Smooth muscle cell (in vitro differentiated cells): ENCODE measurements at regions not wholly inside any gene's neighbourhood (a gene's known extent, or its start where the extent isn't known, plus 50 kb on each side); places are given as distances from the start of the nearest gene placed in this dataset.

Experiments used
- DNase-seq: peaks from one replicate; lab custom pipeline; 2025; ENCODE audit not compliant: unreplicated experiment; lab: John Stamatoyannopoulos, UW
- H2AFZ ChIP-seq: fragments of 200-600 bp; sonication (generic); 2 replicates; pipeline ENCODE4 v1.6.0; 2016; ENCODE audit warnings: antibody characterized with exemption, low read depth, mild to moderate bottlenecking
- H3F3A ChIP-seq: fragments of 200-600 bp; sonication (generic); 2 replicates; pipeline ENCODE4 v1.6.0; 2017; ENCODE audit warnings: antibody characterized with exemption, low read depth
- H3K27ac ChIP-seq: fragments of 200-600 bp; sonication (generic); 2 replicates; pipeline ENCODE4 v1.5.1; 2016; ENCODE audit warnings: low read depth, mild to moderate bottlenecking
- H3K27me3 ChIP-seq: fragments of 200-600 bp; sonication (generic); 2 replicates; pipeline ENCODE4 v1.6.1; 2016; ENCODE audit warnings: low read depth, mild to moderate bottlenecking
- H3K36me3 ChIP-seq: fragments of 200-600 bp; sonication (generic); 2 replicates; pipeline ENCODE4 v1.5.1; 2016; ENCODE audit warnings: low read depth
- H3K4me1 ChIP-seq: fragments of 200-600 bp; sonication (generic); 2 replicates; pipeline ENCODE4 v1.5.1; 2016; ENCODE audit warnings: low read depth
- H3K4me2 ChIP-seq: fragments of 200-600 bp; sonication (generic); 2 replicates; pipeline ENCODE4 v1.6.0; 2016; ENCODE audit warnings: mild to moderate bottlenecking
- H3K4me3 ChIP-seq: fragments of 200-600 bp; sonication (generic); 2 replicates; pipeline ENCODE4 v1.5.1; 2016; ENCODE audit warnings: mild to moderate bottlenecking
- H3K79me2 ChIP-seq: fragments of 200-600 bp; sonication (generic); 2 replicates; pipeline ENCODE4 v1.6.0; 2016; ENCODE audit warnings: low read depth, mild to moderate bottlenecking
- H3K9ac ChIP-seq: fragments of 200-600 bp; sonication (generic); 2 replicates; pipeline ENCODE4 v1.6.0; 2016; ENCODE audit warnings: low read depth
- H3K9me3 ChIP-seq: fragments of 200-600 bp; sonication (generic); replicated peaks from 2 replicates; pipeline ENCODE4 v1.5.1; 2016; ENCODE audit warnings: low read depth
- H4K20me1 ChIP-seq: fragments of 200-600 bp; sonication (generic); 2 replicates; pipeline ENCODE4 v1.6.0; 2016; ENCODE audit warnings: low read depth
- WGBS: methylation state at CpG from one replicate; pipeline ENCODE4 v1.1.7; 2016; ENCODE audit warnings: low lambda C conversion rate; 5-methylcytosine and 5-hydroxymethylcytosine counted together
- TF ChIP-seq, protein P1 (sequence below): fragments of 200-600 bp; sonication (generic); IDR thresholded peaks from 2 replicates; pipeline ENCODE4 v1.5.1; 2017; ENCODE audit warnings: borderline replicate concordance, mild to moderate bottlenecking, antibody characterized with exemption; ENCODE audit not compliant: insufficient read depth, poor library complexity, severe bottlenecking

DNA sequence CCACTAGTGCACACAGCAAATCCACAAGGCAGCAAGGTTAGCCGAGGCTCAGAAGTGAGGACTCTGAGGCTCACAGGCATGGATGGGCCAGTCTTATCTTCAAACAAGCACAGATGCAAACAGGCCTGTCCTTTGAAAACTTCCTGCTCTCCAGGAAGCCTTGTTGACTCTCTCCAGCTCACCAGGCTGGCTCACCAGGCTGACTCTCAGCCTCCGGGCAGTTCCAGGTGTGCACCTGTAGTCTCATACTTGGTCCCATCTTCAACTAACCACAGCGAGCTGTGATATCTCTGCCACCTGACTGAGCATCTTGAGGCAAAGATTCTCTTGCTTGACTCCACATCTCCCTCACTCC is 173.9 kb upstream of the ZMIZ1 start:
- Histone ChIP-seq H2AFZ (no peak overlapping the region), H3F3A (no peaks in the 10 kb centered on the region), H3K4me1 (peaks cover 13% of the 10 kb centered on the region), H3K4me3 (no peak overlapping the region), H3K27me3 (no peaks in the 10 kb centered on the region), H3K4me2 (no peak overlapping the region), H3K9ac (no peak overlapping the region), H4K20me1 (no peaks in the 10 kb centered on the region), H3K79me2 (no peaks in the 10 kb centered on the region), H3K36me3 (no peaks in the 10 kb centered on the region), H3K27ac (no peak overlapping the region), H3K9me3 (no peaks in the 10 kb centered on the region)
- 89% methylated on average over 3 of the region's 3 CpGs for WGBS
- no peak for DNase-seq
- TF ChIP-seq, protein P1, sequence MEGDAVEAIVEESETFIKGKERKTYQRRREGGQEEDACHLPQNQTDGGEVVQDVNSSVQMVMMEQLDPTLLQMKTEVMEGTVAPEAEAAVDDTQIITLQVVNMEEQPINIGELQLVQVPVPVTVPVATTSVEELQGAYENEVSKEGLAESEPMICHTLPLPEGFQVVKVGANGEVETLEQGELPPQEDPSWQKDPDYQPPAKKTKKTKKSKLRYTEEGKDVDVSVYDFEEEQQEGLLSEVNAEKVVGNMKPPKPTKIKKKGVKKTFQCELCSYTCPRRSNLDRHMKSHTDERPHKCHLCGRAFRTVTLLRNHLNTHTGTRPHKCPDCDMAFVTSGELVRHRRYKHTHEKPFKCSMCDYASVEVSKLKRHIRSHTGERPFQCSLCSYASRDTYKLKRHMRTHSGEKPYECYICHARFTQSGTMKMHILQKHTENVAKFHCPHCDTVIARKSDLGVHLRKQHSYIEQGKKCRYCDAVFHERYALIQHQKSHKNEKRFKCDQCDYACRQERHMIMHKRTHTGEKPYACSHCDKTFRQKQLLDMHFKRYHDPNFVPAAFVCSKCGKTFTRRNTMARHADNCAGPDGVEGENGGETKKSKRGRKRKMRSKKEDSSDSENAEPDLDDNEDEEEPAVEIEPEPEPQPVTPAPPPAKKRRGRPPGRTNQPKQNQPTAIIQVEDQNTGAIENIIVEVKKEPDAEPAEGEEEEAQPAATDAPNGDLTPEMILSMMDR, result no peak

GRCh38 chr10:78895469-78895868 is 173.3 kb upstream of the ZMIZ1 start:
- Histone ChIP-seq H3K4me1 (peaks cover 13% of the 10 kb centered on the region), H3K4me3 (no peak overlapping the region), H2AFZ (no peak overlapping the region), H3K79me2 (no peaks in the 10 kb centered on the region), H3K27me3 (no peaks in the 10 kb centered on the region), H4K20me1 (no peaks in the 10 kb centered on the region), H3F3A (no peaks in the 10 kb centered on the region), H3K9me3 (no peaks in the 10 kb centered on the region), H3K4me2 (no peak overlapping the region), H3K36me3 (no peaks in the 10 kb centered on the region), H3K27ac (no peak overlapping the region), H3K9ac (no peak overlapping the region)
- DNase-seq, result no peak
- 82% methylated on average over 6 of the region's 8 CpGs for WGBS
- TF ChIP-seq, protein P1, result no peak

GRCh38 chr10:78896159-78896928 is 172.4 kb upstream of the ZMIZ1 start:
- 89% methylated on average over 12 of the region's 12 CpGs for WGBS
- Histone ChIP-seq H3F3A (no peaks in the 10 kb centered on the region), H3K9ac (no peak overlapping the region), H4K20me1 (no peaks in the 10 kb centered on the region), H3K27ac (no peak overlapping the region), H3K4me1 (peaks cover 13% of the 10 kb centered on the region), H3K79me2 (no peaks in the 10 kb centered on the region), H3K36me3 (no peaks in the 10 kb centered on the region), H3K4me3 (no peak overlapping the region), H3K9me3 (no peaks in the 10 kb centered on the region), H3K27me3 (no peaks in the 10 kb centered on the region), H2AFZ (no peak overlapping the region), H3K4me2 (no peak overlapping the region)
- no peak for DNase-seq
- TF ChIP-seq, protein P1, result no peak
